ENCODE measurements at regions not wholly inside any gene's neighbourhood (a gene's known extent, or its start where the extent isn't known, plus 50 kb on each side); places are given as distances from the start of the nearest gene placed in this dataset.

DNA sequence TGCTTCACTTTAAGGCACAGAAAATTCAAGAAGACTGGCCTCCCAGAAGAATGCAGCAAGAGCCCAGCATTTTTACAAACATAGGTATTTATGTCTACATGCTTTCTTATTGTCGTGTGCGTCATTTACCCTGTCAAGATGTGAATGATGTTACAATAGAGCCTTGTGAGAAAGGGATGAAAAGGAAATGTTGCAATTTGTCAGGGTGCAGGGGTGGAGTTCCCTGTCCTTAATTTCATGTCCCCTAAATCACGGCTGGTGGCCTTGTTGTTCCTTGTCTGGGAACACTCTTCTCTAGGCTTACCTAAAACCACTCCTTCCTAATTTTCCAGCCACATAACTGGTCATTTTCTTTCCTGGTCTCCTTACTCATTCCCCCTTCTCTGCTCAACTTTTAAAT, 194.2 kb downstream of the TXNL1 start (continued):
- TF ChIP-seq, protein P1, sequence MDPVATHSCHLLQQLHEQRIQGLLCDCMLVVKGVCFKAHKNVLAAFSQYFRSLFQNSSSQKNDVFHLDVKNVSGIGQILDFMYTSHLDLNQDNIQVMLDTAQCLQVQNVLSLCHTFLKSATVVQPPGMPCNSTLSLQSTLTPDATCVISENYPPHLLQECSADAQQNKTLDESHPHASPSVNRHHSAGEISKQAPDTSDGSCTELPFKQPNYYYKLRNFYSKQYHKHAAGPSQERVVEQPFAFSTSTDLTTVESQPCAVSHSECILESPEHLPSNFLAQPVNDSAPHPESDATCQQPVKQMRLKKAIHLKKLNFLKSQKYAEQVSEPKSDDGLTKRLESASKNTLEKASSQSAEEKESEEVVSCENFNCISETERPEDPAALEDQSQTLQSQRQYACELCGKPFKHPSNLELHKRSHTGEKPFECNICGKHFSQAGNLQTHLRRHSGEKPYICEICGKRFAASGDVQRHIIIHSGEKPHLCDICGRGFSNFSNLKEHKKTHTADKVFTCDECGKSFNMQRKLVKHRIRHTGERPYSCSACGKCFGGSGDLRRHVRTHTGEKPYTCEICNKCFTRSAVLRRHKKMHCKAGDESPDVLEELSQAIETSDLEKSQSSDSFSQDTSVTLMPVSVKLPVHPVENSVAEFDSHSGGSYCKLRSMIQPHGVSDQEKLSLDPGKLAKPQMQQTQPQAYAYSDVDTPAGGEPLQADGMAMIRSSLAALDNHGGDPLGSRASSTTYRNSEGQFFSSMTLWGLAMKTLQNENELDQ (CRISPR knock-in tag; IDR thresholded peaks at IDR 0.05; ENCODE audit: borderline replicate concordance): no peak
- TF ChIP-seq ETV5 (CRISPR knock-in tag; IDR thresholded peaks at IDR 0.05; ENCODE audit: low read depth): no peak
- TF ChIP-seq GTF2A2 (tag; IDR thresholded peaks at IDR 0.05): no peak
- TF ChIP-seq CREBBP (IDR thresholded peaks at IDR 0.05; ENCODE audit: low read depth, low read length): no peak
- no peak for TF ChIP-seq JUNB (CRISPR knock-in tag; conservative IDR thresholded peaks at IDR 0.05)
- TF ChIP-seq MIER1 (IDR thresholded peaks at IDR 0.05; ENCODE audit: low read depth): no peak
- TF ChIP-seq KDM2B (CRISPR knock-in tag; IDR thresholded peaks at IDR 0.05): no peak
- TF ChIP-seq RBM34 (IDR thresholded peaks at IDR 0.05; ENCODE audit: borderline replicate concordance, insufficient read depth, low read length): no peak
- TF ChIP-seq GABPA (tag; conservative IDR thresholded peaks at IDR 0.05; ENCODE audit: low read depth): no peak
